Hematopoietic multipotent progenitor cell (in vitro differentiated cells): ENCODE measurements at regions not wholly inside any gene's neighbourhood (a gene's known extent, or its start where the extent isn't known, plus 50 kb on each side); places are given as distances from the start of the nearest gene placed in this dataset.

Source experiments
- DNase-seq, 3 donors: peaks; one replicate each; pipeline ENCODE4 v3.0.0-alpha.2; 2011 to 2015; ENCODE audit warnings: low read depth in 2 of 3, low spot score in 2 of 3

- DNase-seq = no peak
Measured at GRCh38 chr3:154976072-154976983, 103.8 kb upstream of the MME start.

DNA sequence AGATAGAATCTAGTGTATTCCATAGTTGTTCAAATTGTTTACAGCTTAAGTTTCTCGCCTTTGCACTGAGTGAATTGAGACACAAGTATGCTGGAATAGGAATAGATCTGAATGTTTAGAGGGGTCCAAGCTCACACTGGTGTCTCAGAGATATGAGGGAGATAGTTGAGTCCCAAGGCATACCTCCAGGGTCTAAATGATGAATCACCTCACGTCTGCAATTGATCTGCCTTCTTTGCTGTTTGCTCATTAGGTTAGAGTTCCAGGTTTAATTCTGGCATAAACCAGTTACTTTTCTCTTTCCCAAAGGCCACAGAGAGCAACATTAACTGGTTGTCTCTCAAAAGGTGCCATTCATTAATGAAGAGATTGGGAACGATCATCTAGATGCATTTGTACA is 106.3 kb upstream of the MME start:
- DNase-seq = no peak

- DNase-seq = no peak
Measured at GRCh38 chr3:154972951-154973350, 107.2 kb upstream of the MME start.

DNA sequence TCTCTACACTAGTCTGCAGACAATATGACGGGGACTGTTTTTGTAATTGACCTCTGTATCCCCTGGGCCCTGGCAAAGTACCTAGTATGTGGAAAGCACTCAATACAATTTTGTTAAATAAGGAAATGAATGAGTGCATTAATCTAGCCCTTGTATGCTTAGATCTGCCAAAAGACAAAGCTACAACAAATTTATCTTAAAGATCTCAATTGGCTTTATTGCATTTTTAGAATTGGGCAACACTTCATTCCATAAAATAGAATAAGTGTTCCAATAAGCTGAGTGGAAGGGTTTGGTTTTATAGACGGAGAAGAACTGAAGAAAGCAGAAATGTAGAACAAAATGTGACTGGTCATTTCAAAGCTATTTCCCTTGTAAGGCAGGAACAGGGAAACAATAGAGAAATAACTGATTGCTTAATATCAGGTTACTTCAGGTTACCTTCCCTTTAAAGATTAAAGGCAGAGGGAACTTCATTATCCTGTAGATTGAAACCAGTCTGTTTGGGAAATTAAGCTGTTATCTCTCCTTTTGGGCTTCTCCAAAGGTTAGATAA is 108.3 kb upstream of the MME start:
- no peak for DNase-seq

- no peak for DNase-seq
Measured at GRCh38 chr3:154971341-154971740, 108.8 kb upstream of the MME start.

DNA sequence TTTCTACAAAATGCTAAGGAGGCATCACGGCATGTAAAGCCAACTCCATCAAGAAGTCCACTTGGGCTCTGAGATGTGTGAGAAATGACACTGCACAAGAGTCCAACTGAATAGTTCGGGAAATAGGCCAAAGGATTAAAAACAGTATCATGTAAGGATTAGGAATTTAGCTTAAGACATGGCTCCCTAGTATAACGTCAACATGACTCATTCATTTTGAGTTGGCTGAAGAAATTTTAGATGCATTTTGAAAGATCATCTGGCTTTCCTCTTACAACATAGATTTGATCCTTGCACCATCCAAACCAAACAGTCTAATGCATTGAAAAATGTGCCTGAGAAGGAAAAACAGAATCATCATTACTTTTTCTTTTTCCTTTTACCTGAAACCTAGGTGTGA is 109.3 kb upstream of the MME start:
- DNase-seq = no peak

DNA sequence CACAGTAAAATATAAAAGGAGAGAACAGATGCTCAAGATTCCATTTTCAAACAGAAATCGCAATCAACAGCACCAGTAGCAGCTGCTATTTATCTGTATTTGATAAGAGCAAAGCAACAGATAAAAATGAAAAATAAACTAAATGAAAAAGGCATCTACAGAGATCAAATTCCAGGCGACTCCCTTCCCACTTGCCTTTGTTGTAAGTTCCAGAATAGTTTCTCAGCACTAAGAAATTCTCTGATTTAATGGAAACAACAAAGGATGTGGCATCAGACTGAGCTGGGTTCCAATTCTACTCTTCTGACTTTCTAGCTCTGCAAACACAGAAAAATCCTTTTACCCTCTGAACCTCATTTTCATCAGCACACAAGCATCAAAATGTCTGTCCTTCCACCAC is 110.8 kb upstream of the MME start:
- DNase-seq = no peak

DNA sequence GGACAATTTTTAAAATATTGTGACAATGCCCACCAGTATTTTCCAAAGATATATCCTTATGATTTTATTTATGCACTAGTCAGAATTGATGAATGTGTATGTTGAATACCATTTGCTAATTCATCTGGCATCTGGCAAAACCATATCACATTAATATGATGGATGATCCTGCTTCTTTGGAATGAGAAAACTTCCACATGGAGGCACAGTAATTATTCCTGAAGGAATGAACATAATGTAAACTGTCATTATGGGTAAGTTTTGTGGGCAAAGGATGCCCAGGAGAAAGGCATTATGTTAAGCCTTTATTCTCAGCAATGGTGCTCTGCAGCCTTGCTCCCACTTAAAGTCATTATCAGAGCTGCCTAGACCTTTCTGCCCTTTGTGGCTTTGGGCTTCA is 113.0 kb upstream of the MME start:
- DNase-seq = no peak

- no peak for DNase-seq
Measured at GRCh38 chr3:154956815-154957214, 123.3 kb upstream of the MME start.

DNA sequence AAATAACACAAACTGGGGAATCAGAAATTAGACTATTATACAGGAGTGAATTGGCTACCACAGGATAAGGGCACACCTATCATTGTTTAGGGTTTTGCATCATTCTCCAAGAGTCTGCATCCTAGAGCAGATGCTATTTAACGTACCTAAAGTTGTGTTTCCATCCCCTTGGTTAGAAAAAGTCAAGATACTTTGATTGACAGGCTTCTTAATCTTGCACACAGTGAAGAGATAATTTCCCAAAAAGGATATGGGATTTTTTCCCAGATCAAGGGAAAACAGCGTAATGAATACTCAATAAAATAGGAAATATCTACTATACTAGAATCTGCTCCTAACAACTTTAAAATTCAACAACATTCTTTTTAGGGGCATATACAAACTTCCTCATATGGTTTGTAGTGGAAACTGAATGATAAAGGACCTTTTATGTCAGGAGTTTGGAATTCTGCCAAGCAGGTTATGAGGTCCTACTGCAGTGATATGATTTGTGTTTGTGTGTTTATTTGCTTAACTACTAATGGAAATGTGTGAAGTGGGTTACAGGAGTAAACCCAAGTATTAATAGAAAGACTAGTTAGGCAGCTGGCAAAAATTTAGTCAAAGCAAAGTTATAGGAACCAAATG is 124.1 kb upstream of the MME start:
- peak in 2 of 3 donors; percentile 1 to 60 for DNase-seq

DNA sequence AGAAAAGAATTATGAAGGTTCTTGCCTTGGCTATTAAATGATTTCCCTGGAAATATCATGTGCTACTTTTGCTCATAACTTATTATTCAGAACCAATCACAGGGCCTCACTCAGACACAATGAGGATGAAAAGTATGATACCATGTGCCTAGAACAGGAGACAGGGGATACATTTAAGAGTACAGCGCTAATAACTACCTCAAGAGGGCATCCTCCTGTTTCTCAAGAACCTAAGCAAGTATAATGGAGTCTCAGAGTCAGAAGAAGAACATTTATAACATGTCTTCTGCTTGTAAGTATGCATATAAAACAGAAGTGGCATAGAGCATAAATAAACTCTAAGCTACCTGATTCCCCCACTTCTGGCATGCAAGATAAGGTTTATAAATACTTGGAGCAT is 125.4 kb upstream of the MME start:
- peak in 2 of 3 donors; percentile 16 to 33 for DNase-seq

GRCh38 chr3:154953538-154953937 is 126.6 kb upstream of the MME start:
- no peak for DNase-seq

DNA sequence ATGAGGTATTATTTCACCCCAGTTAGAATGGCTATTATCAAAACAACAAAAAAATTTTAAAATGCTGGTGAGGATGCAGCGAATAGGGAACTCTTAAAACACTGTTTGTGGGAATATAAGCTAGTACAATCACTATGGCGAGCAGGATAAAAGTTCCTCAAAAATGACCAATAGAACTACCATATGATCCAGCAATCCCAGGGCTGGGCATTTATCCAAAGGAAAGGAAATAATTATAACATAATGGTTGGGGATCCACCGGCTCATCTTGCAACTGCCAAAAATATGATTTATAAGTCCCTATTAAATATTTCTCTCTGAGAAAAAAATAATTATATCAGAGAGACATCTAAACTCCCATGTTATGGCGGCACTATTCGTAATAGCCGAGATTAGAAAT is 127.6 kb upstream of the MME start:
- no peak for DNase-seq

GRCh38 chr3:154943981-154944380 is 136.1 kb upstream of the MME start:
- no peak for DNase-seq

DNA sequence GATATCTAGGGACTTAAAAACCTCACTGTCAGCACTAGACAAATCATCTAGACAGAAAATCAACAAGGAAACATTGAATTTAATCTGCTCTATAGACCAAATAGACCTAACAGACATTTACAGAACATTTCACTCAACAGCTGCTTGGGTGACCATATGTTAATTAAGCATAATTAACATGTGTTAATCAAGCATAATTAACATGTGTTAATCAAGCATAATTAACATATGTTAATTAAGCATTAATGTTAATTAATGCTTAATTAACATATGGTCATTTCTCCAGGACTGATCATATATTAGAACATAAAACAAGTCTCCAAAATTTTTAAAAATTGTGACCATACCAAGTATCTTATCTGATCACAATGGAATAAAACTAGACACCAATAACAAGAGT is 137.3 kb upstream of the MME start:
- no peak for DNase-seq

DNA sequence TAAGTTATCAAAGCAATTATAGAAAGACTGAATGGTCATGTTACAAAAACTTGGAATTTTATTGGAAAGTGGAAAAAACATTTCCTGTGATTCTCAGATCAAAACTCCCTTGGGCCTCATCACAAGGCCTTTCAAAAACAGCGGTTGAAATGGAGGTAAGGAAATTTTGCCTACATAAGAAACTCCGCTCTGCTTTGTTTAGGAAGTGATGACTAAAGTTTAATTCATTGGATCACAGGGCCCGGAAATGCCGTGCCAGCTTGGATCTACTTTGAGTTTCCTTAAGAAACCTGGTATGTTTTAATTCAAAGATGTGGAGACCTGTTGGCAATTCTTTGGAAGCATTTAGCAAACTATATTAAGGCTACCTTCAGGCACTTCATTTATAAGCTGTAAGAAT is 143.9 kb upstream of the MME start:
- DNase-seq = no peak

GRCh38 chr3:154933581-154933980 is 146.5 kb upstream of the MME start:
- DNase-seq = no peak

DNA sequence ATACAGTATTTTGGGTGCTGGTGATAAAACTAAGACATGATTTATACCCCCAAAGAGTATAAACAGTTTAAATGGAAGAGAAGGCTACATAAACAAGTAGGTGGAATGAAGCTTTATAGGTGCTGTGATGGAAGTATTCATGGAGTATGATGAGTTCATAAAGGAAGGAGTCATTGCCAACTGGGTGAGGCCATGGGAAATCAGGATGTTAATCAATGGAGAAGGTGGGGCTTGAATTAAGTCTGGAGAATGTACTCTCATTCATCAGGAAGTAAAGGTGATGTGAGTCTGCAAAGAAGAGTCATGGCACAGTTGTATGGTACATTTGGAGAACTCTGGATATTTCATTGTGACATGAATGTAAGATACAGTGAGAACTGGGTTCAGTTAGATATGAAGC is 147.5 kb upstream of the MME start:
- DNase-seq = no peak

DNA sequence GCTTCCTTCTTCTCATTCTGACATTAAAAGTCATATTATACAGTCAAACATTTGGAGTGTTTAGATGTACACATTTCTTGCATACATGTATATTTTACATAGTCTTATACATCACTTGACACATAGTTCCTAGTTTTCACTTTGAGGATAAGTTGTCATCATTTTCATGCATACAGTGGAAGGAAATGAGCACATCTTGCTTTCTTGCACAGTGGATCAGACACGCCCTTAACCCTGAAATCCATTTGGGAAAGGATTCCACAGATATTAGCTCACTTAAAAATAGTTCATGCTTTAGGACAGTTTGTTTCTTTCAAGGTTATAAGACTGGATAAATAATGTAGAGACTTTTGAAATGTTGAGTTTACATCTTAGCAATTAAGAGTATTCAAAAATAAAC is 148.6 kb upstream of the MME start:
- DNase-seq = no peak

GRCh38 chr3:154926721-154927120 is 153.4 kb upstream of the MME start:
- no peak for DNase-seq

- DNase-seq = no peak
Measured at GRCh38 chr3:154921351-154921750, 158.8 kb upstream of the MME start.

- no peak for DNase-seq
Measured at GRCh38 chr3:154919226-154919625, 160.9 kb upstream of the MME start.
